Endothelial cell of umbilical vein (primary cell): ENCODE measurements at regions not wholly inside any gene's neighbourhood (a gene's known extent, or its start where the extent isn't known, plus 50 kb on each side); places are given as distances from the start of the nearest gene placed in this dataset.

ENCODE experiments used
- EZH2 ChIP-seq: IDR thresholded peaks from 2 replicates; pipeline ENCODE4 v1.6.1; 2012; ENCODE audit warnings: borderline replicate concordance, low read depth, mild to moderate bottlenecking, moderate library complexity, low read length, inconsistent platforms; ENCODE audit not compliant: severe bottlenecking
- JUN ChIP-seq: IDR thresholded peaks from 2 replicates; pipeline ENCODE4 v1.6.1; 2011; ENCODE audit warnings: borderline replicate concordance, low read depth; ENCODE audit not compliant: insufficient read length, insufficient read depth
- POLR2A ChIP-seq: IDR thresholded peaks from 2 replicates; pipeline ENCODE4 v1.6.1; 2012; ENCODE audit warnings: low read depth, mild to moderate bottlenecking, control low read depth, low read length
- POLR2AphosphoS5 ChIP-seq: IDR thresholded peaks from 2 replicates; pipeline ENCODE4 v1.6.1; 2012; ENCODE audit warnings: low read depth, mild to moderate bottlenecking, control low read depth, low read length, moderate library complexity; ENCODE audit not compliant: insufficient read depth
- TF ChIP-seq, protein P1 (sequence below), 2 donors: IDR thresholded peaks; 1 replicate in 1 of 2; 2 replicates in 1 of 2; pipeline ENCODE4 v1.5.1; 2011; ENCODE audit warnings: low read length in 2 of 2, mild to moderate bottlenecking in 2 of 2, moderate library complexity in 2 of 2, control low read depth in 1 of 2, inconsistent platforms in 1 of 2, low read depth in 1 of 2; ENCODE audit not compliant: insufficient read depth in 1 of 2; ENCODE audit errors: extremely low read depth in 1 of 2
- TF ChIP-seq, protein P2 (sequence below): IDR thresholded peaks from 2 replicates; pipeline ENCODE4 v1.6.1; 2011; ENCODE audit not compliant: insufficient read depth, insufficient read length

DNA sequence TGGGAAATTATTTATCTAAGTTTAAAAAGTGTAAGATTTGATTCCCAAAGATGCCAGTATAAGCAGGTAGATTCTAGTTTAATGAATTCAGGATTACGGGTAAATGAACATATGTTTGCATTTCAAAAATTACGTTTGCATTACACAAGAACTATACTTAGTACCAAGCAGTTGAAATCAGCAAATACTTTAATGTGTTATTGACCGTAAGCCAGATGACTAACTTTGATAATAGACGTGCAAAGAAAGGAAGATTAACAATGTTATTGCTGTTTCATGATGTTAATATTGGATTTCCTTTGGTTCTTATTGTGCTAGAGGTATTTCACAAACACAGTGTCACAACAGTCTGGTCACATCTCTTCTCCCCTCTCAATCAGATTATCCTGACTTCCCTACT lies 294.7 kb downstream of the TDRD15 start:
- TF ChIP-seq POLR2A (no peak), POLR2AphosphoS5 (no peak), JUN (no peak), EZH2 (no peak)
- TF ChIP-seq, protein P1, sequence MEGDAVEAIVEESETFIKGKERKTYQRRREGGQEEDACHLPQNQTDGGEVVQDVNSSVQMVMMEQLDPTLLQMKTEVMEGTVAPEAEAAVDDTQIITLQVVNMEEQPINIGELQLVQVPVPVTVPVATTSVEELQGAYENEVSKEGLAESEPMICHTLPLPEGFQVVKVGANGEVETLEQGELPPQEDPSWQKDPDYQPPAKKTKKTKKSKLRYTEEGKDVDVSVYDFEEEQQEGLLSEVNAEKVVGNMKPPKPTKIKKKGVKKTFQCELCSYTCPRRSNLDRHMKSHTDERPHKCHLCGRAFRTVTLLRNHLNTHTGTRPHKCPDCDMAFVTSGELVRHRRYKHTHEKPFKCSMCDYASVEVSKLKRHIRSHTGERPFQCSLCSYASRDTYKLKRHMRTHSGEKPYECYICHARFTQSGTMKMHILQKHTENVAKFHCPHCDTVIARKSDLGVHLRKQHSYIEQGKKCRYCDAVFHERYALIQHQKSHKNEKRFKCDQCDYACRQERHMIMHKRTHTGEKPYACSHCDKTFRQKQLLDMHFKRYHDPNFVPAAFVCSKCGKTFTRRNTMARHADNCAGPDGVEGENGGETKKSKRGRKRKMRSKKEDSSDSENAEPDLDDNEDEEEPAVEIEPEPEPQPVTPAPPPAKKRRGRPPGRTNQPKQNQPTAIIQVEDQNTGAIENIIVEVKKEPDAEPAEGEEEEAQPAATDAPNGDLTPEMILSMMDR (IDR thresholded peaks at IDR 0.05; ENCODE audit: extremely low read depth in 1 of 2, insufficient read depth in 1 of 2, low read depth in 1 of 2, low read length in 2 of 2), result no peak
- TF ChIP-seq, protein P2, sequence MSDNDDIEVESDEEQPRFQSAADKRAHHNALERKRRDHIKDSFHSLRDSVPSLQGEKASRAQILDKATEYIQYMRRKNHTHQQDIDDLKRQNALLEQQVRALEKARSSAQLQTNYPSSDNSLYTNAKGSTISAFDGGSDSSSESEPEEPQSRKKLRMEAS, result no peak
